ENCODE measurements at regions not wholly inside any gene's neighbourhood (a gene's known extent, or its start where the extent isn't known, plus 50 kb on each side); places are given as distances from the start of the nearest gene placed in this dataset.

DNA sequence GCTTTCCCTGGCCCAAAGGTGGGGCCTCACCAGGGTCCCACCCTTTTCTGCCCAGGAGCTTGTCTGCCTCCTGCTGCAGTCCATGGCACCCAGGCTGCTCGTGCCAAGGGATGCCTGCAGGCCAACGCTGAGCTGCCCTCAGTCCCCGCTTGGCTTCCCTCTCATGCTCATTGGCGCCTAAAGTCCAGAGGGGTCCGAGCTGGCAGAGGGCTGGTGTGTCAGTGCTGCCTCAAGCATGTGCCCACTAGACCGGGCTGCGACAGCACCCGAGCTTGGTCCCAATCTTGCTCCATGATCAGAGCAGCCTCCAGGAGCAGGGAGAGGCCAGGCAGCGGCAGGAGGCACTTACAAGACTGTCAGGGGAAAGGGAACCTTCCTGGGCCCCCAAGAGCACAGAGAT, 287.0 kb downstream of the ICOS start:
- TF ChIP-seq, protein P1, sequence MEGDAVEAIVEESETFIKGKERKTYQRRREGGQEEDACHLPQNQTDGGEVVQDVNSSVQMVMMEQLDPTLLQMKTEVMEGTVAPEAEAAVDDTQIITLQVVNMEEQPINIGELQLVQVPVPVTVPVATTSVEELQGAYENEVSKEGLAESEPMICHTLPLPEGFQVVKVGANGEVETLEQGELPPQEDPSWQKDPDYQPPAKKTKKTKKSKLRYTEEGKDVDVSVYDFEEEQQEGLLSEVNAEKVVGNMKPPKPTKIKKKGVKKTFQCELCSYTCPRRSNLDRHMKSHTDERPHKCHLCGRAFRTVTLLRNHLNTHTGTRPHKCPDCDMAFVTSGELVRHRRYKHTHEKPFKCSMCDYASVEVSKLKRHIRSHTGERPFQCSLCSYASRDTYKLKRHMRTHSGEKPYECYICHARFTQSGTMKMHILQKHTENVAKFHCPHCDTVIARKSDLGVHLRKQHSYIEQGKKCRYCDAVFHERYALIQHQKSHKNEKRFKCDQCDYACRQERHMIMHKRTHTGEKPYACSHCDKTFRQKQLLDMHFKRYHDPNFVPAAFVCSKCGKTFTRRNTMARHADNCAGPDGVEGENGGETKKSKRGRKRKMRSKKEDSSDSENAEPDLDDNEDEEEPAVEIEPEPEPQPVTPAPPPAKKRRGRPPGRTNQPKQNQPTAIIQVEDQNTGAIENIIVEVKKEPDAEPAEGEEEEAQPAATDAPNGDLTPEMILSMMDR (IDR thresholded peaks at IDR 0.05), result no peak
- no peak for TF ChIP-seq POLR2A (IDR thresholded peaks at IDR 0.05)
- TF ChIP-seq POLR2AphosphoS5 (IDR thresholded peaks at IDR 0.05), result no peak

Measured in prostate gland (tissue), 2 donors.